MCF 10A (cell line): ENCODE measurements at regions not wholly inside any gene's neighbourhood (a gene's known extent, or its start where the extent isn't known, plus 50 kb on each side); places are given as distances from the start of the nearest gene placed in this dataset.

Source experiments
- BruUV-seq: library from RNA; stranded (reverse); fragments of 400-500 nt; replicated peaks from 2 replicates; lab custom pipeline; 2021; lab: Mats Ljungman, UMichigan
- CTCF ChIA-PET: fragments of 300-600 bp; sonication (Branson Sonifier 250); formaldehyde crosslinking; extraction: SDS; loops from one replicate; lab custom pipeline; 2021; ENCODE audit warnings: antibody characterized with exemption, inconsistent platforms; lab: Yijun Ruan, JAX
- POLR2A ChIA-PET: fragments of 300-600, 350-650 bp; sonication (Branson Sonifier 250); formaldehyde crosslinking; extraction: SDS; loops from one replicate; lab custom pipeline; 2020; ENCODE audit warnings: antibody characterized with exemption, inconsistent platforms; lab: Yijun Ruan, JAX
- DNase-seq: peaks from one replicate; pipeline ENCODE4 v3.0.0-alpha.2; 2018; ENCODE audit not compliant: unreplicated experiment
- H3K27ac Mint-ChIP-seq: one replicate; pipeline ENCODE4 v1.8.0; 2022; ENCODE audit warnings: mild to moderate bottlenecking, low read depth, mixed read lengths; ENCODE audit not compliant: unreplicated experiment
- H3K27me3 Mint-ChIP-seq: one replicate; pipeline ENCODE4 v1.8.0; 2022; ENCODE audit warnings: mixed read lengths; ENCODE audit not compliant: insufficient read depth, unreplicated experiment
- H3K36me3 Mint-ChIP-seq: one replicate; pipeline ENCODE4 v1.8.0; 2022; ENCODE audit warnings: mild to moderate bottlenecking, moderate library complexity, mixed read lengths; ENCODE audit not compliant: insufficient read depth, unreplicated experiment
- H3K4me1 Mint-ChIP-seq: one replicate; pipeline ENCODE4 v1.8.0; 2022; ENCODE audit warnings: mixed read lengths; ENCODE audit not compliant: insufficient read depth, unreplicated experiment
- H3K4me3 Mint-ChIP-seq: one replicate; pipeline ENCODE4 v1.8.0; 2022; ENCODE audit warnings: mild to moderate bottlenecking, moderate library complexity, mixed read lengths; ENCODE audit not compliant: unreplicated experiment
- H3K9me3 Mint-ChIP-seq: one replicate; pipeline ENCODE4 v1.8.0; 2022; ENCODE audit warnings: mixed read lengths; ENCODE audit not compliant: unreplicated experiment
- intact Hi-C: fragments of 100-400 bp; cut with micrococcal nuclease; formaldehyde crosslinking; loops from 2 replicates; pipeline ENCODE4 v1.14.1; 2022
- TF ChIP-seq, protein P1 (sequence below): fragments of 200-600 bp; IDR thresholded peaks from one replicate; pipeline ENCODE4 v1.8.0; 2022; ENCODE audit warnings: antibody characterized with exemption, mild to moderate bottlenecking; ENCODE audit not compliant: unreplicated experiment

DNA sequence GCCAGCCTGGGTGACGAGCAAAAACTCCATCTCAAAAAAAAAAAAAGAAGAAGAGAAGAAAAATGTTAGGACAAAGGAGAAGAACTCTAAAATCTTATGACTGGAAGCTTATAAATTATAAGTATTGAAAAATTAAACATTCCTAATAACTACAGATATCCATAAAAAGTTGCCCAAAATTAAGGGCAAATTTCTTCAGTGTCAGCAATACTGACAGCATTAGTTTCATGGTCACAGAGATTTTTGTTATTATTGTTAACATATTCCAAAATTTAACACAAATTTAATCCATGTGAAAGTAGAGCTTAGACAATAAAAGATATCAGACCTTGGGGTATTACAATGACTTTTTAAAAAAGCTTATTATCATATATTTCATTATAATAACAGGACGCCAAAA is 74.1 kb downstream of the NR2F2 start:
- no peak for DNase-seq
- no peaks in the 10 kb centered on the region for H3K9me3 Mint-ChIP-seq
- H3K27ac Mint-ChIP-seq, result no peak overlapping the region
- peaks cover under 1% of the 10 kb centered on the region for H3K36me3 Mint-ChIP-seq
- CTCF ChIA-PET, result interaction anchor here (0.6 kb wide), 1 partner anchor 740 kb away, joined by 4 read pairs; no protein-coding TSS in a partner anchor
- TF ChIP-seq, protein P1, sequence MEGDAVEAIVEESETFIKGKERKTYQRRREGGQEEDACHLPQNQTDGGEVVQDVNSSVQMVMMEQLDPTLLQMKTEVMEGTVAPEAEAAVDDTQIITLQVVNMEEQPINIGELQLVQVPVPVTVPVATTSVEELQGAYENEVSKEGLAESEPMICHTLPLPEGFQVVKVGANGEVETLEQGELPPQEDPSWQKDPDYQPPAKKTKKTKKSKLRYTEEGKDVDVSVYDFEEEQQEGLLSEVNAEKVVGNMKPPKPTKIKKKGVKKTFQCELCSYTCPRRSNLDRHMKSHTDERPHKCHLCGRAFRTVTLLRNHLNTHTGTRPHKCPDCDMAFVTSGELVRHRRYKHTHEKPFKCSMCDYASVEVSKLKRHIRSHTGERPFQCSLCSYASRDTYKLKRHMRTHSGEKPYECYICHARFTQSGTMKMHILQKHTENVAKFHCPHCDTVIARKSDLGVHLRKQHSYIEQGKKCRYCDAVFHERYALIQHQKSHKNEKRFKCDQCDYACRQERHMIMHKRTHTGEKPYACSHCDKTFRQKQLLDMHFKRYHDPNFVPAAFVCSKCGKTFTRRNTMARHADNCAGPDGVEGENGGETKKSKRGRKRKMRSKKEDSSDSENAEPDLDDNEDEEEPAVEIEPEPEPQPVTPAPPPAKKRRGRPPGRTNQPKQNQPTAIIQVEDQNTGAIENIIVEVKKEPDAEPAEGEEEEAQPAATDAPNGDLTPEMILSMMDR, result no peak
- intact Hi-C loops, result no loop called here
- POLR2A ChIA-PET, result no interaction called here
- no peak overlapping the region for H3K4me3 Mint-ChIP-seq
- BruUV-seq, result no TSS peak
- peaks cover 72% of the 10 kb centered on the region for H3K27me3 Mint-ChIP-seq
- H3K4me1 Mint-ChIP-seq, result no peaks in the 10 kb centered on the region

DNA sequence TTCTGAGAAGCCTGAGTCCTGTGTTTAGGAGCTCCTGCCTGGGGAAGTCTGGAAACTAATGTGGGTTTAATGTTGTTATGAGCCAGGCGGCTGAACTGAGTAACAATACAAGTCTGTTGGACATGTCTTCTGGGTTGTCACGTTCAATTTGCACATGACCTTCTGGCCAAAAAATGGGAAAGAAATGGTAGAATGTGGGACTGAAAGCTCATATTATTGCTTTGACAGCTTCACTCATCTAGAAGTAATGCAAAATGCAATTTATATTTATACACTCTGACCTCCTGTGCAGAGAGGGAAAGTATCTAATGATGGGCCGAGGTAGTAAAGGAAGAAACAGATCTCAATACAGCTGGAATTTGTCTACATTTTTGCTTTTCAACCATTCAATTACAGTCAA is 75.8 kb downstream of the NR2F2 start:
- Mint-ChIP-seq H3K4me1 (no peaks in the 10 kb centered on the region), H3K27me3 (peaks cover 76% of the 10 kb centered on the region), H3K36me3 (peaks cover 6% of the 10 kb centered on the region), H3K4me3 (no peak overlapping the region), H3K27ac (no peak overlapping the region), H3K9me3 (no peaks in the 10 kb centered on the region)
- ChIA-PET CTCF (interaction anchor here (0.5 kb wide), 1 partner anchor 43 kb away, joined by 3 read pairs; no protein-coding TSS in a partner anchor), POLR2A (no interaction called here)
- BruUV-seq, result no TSS peak
- TF ChIP-seq, protein P1, result no peak
- no peak for DNase-seq
- intact Hi-C loops, result no loop called here

DNA sequence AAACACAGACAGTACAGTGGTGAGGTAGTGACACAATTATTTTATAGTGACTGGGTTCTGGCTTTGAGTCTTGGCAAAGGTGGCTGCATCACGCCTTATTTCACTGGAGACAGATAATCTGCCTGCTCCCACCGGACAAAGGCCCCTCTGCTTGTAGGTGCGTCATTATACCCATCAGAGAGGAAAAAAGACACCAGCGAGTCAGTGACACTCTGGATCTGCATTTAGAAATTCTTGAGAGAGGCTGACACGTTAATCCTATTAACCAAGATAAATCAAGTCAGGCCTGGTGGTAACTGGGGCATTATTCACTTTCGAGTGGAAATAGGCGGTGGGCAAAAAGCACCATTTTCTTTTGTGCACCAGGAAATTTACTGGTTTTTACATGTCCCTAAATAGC is 76.2 kb downstream of the NR2F2 start:
- no TSS peak for BruUV-seq
- Mint-ChIP-seq H3K4me1 (no peaks in the 10 kb centered on the region), H3K9me3 (no peaks in the 10 kb centered on the region), H3K36me3 (peaks cover 6% of the 10 kb centered on the region), H3K4me3 (no peak overlapping the region), H3K27ac (no peak overlapping the region), H3K27me3 (peaks cover 78% of the 10 kb centered on the region)
- intact Hi-C loops, result no loop called here
- CTCF ChIA-PET, result interaction anchor here (0.7 kb wide), 1 partner anchor 20 kb away, joined by 4 read pairs; no protein-coding TSS in a partner anchor
- TF ChIP-seq, protein P1, result no peak
- POLR2A ChIA-PET, result no interaction called here
- no peak for DNase-seq

DNA sequence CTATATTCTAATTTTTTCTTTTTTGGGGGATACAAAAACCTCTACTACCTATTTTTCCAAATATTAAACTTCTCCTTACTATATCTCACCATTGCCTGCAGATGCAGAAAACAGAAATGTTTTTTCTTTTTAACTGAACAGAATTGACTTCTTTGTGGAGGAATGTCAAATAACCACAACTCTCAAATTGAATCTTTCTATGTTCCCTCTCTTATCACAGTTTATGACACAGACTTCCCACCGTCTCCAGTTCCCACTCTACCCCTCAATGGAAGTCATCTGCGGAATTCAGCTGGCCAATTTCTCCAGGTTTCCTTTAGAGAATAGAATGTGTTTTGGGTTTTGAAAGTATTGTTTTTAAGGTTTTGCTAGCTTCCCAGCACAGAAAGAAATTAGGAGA is 77.0 kb downstream of the NR2F2 start:
- TF ChIP-seq, protein P1, result no peak
- Mint-ChIP-seq H3K27ac (no peak overlapping the region), H3K36me3 (peaks cover 6% of the 10 kb centered on the region), H3K4me3 (no peak overlapping the region), H3K4me1 (no peaks in the 10 kb centered on the region), H3K9me3 (no peaks in the 10 kb centered on the region), H3K27me3 (peaks cover 78% of the 10 kb centered on the region)
- intact Hi-C loops, result no loop called here
- BruUV-seq, result no TSS peak
- POLR2A ChIA-PET, result no interaction called here
- CTCF ChIA-PET, result interaction anchor here (0.5 to 0.7 kb wide), 2 partner anchors 19 to 741 kb away, joined by 3 to 4 read pairs; no protein-coding TSS in a partner anchor
- DNase-seq, result no peak
